Kidney tubule cell (primary cell): ENCODE measurements at regions not wholly inside any gene's neighbourhood (a gene's known extent, or its start where the extent isn't known, plus 50 kb on each side); places are given as distances from the start of the nearest gene placed in this dataset.
"Not testable (repeated sequence)": the region's sequence is repeated elsewhere in the genome, so short reads cannot be mapped to it uniquely, and the experiment has no call there.

Experiments
- DNase-seq: peaks from one replicate; pipeline ENCODE4 v3.0.0-alpha.2; 2018; ENCODE audit warnings: low spot score

DNA sequence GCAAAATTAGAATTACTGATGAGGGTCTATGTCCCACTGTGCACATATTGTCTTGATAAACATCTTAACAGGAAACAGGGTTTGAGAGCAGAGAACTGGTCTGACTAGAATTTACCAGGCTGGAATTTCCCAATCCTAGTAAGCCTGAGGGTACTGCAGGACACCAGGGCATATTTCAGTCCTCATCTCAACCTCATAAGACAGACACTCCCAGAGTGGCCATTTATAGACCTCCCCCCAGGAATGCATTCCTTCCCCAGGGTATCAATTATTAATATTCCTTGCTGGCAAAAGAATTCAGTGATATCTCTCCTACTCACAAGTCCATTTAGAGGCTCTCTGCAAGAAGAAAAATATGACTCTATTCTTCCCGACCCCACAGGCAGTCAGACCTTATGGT is 325.1 kb upstream of the KLF3 start:
- not testable (repeated sequence) for DNase-seq

DNA sequence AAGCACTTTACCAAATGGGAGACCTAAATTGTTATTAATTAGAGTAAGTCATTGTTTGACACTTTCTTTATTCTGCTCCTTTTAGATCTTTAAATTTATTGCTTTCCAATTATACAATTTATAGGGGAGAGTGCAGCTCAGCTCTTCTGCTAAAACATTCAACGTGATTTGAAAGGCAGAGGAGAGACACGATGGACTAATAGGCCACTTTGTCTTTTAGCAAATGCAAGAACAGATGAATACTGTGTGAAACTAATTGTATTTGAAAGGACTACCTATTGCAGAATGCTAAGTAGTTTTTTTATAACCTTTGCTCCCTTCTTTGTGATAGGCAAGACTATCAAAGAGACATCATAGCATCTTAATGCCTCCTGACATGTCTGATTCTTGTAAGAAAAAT is 320.4 kb upstream of the KLF3 start:
- DNase-seq, result no peak

DNA sequence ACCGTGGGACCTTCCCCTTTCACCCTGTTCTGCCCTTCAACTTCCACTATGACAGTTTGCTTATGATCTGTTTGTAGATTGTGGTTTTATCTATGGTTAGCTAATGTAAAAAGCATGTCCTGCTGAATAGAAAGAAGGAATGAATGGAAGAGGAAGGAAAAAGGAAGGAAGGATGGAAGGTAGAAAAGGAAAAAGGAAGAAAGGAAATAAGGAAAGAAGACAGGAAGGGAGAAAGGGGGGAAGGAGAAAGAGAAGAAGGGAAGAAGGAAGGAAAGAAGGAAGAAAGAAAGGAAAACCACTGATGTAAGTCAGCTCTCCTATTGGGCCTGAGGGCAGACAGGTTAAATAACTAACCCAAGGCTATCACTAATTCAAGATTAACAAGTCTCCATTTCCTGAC is 319.1 kb upstream of the KLF3 start:
- DNase-seq, result no peak

DNA sequence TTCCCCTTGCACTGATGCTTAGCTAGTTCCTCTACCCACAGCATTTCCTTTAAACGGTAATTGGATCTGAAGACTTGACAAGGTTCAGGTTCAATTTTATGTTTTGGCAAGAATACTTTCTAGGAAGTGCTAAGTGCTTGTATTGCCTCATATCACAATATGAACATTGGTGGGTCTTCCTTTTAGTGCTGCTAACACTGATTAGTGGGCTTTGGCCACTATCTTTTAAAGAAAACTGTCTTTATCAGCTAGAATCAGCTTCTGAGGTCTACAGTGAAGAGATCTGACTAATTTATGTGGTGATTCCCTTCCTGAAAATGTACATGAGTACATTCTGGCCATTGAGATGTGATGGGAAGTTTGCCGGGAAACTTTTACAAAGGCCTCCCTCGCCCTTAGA is 316.7 kb upstream of the KLF3 start:
- no peak for DNase-seq

DNA sequence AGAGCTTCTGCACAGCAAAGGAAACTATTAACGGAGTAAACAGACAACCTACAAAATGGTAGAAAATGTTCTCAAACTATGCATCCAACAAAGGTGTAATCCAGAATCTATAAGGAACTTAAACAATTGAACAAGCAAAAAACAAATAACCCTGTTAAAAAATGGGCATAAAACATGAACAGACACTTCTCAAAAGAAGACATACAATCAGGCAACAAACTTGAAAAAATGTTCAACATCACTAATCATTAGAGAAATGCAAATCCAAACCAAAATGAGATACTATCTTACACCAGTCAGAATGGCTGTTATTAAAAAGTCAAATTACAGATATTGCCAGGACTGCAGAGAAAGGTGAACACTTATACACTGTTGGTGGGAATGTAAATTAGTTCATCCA is 309.6 kb upstream of the KLF3 start:
- DNase-seq, result no peak

DNA sequence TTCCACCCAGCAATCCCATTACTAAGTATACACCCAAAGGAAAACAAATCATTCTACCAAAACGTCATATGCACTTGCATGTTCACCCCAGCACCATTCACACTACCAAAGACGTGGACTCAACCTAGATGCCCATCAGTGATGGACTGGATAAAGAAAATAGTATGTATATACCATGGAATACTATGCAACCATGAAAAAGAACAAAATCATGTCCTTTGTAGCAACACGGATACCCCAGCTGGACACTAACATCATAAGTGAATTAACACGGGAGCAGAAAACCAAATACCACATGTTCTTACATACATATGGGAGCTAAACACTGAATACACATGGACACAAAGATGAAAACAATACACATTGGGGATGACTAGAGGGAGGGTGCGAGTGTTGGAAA is 309.1 kb upstream of the KLF3 start:
- DNase-seq, result no peak

DNA sequence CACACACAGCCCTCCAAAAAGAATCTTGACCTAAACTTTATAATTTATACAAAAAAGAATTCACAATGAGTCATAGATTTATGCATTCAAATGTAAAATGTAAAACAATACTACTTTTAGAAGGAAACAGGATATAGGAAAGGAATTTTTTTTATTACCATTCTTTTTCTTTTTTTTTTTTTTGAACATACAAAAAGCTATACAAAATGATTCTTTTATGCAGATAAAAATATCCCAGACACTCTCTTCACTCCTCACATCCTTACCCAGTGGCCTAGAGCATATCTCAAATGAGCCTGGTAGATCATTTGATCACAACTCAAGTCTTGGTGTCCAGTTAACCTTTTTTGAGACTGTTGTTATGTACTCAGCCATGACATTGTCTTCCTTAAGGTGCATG is 307.3 kb upstream of the KLF3 start:
- no peak for DNase-seq

DNA sequence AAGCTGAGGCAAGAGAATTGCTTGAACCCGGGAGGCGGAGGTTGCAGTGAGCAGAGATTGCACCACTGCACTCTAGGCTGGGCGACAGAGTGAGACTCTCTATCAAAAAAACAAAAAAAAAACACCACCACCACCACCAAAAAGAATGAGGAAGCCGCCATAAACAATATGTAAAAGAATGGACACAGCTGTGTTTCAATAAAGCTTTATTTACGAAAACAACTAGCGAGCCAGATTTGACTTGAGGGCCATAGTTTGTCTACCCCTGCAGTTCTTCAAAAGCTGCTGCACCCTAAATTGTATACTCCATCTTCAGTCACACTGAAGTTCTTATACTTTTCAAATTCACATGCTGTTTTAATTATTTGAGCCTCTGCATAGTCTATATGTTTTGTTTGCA is 306.5 kb upstream of the KLF3 start:
- DNase-seq, result no peak

DNA sequence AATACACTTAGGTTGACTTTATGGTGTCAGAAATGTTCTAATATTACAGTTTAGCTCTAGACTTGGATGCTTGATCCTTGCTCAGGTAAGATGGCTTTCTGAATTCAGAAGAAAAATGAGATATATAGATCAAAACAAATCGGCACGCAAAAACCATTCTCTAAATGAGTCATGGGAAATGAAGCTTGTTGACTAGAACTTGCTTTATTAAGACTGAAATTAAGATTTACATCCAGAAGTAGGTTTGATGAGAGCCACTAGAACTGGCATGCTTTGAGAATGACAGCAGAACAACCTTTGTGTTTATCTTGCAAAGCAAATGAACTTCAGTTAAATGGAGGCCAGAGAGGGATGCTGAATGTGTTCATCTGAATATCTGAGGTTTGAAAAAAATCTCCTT is 304.9 kb upstream of the KLF3 start:
- no peak for DNase-seq

DNA sequence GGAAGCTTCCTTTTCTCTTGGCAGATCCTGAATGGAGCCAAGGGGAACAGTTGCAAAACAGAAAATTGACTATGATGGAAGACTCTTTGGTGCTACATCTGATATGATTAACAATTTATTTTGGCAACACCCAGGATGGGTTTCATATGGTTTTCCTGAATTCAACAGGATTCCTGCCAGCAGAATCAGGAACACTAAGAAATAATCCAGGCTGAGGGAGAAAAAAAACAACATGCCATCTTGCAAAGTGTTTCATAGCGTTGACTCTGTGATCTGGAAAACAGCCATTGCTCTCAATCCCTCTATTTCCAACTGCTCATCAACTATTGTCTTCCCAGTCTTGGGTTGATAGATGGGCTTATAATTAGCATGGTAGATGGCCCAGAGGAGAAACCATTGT is 303.8 kb upstream of the KLF3 start:
- DNase-seq, result no peak

DNA sequence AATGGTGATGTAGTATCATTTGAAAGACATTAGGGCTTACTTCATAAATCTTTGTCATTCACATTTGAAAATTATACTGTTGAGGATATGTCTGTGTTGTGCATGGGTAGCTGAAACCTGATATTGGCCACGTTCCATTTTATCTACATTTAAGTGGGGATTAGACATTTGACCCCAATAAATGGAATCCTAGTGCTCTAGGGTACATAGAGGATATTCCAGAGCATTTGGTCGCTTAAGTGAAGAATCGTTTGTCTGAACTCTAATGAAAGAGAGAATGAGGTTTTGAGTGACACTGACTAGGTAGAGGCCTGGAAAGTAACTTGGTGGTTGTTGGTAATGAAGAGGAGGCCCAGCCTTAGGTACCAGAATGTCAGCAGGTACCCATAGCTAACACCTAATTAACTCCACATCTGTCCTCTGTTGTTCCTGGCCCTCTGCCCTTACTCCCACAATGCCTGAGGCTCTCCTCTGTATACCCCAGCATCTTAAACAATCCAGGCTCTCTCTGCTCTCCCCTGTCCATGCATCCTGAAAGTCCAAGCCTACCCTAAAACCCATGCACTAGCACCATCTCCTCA is 299.5 kb upstream of the KLF3 start:
- DNase-seq, result no peak

DNA sequence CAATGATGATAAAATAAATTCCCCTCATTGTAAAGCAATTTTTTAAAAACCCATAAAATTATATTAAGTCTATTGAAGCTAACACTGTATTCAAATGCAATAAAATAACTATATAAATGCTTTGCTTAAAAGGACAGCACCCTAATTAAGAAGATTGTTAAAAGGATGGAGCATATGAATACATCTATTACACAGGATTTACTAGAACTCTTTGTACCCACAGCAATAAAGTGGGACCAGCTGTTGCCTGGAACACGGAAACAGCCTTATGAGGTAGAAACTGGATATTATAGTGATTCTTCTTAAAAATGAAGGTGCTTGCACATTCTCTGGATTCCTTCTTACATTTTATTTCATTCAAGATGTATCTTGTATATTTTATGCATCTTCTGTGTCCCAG is 298.7 kb upstream of the KLF3 start:
- DNase-seq, result no peak

DNA sequence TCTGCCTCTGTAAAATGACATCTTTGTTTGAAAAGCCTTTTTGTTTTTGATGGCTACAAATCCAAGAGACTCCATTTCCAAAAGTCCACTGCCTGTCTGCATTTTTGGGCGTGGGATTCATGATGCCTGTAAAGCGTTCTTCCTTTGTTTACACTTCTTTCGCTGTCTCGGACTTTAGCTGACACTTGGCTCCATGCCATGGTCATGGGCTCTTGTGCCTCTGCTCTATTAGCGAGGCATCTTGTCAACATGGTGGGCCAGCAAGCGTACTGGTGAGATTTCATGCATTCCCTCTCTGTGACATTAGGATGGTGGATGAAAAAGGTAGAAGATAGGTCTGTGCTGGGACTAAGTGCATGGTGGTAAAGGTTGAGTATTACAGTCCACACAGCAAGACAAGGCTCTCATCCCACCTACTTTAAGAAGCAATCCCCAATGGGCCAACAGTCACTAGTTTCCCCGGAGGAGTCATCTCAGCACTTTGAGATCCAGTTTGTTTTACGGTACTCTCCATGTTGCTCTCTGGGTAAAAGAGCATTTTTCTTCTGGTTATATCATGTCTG is 298.2 kb upstream of the KLF3 start:
- DNase-seq, result no peak

DNA sequence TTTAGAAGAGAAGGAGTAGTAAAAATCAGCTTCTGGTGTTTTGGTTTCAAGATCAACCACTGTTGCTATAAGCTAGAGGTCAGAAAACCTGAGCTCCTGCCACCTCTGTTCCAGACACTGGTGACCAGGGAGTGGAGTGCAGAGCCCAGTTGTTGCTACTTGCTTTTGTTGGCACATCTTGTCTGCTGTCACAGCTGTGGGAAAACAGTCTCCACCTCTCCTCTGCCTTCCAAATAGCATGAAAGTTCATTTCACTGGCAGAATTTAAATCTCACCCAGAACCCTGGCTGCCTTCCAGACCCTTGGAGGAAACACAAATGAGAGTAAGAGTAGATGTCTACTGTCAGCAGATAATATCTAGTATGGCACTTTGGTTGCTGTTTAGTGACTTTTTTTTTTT is 297.5 kb upstream of the KLF3 start:
- no peak for DNase-seq

DNA sequence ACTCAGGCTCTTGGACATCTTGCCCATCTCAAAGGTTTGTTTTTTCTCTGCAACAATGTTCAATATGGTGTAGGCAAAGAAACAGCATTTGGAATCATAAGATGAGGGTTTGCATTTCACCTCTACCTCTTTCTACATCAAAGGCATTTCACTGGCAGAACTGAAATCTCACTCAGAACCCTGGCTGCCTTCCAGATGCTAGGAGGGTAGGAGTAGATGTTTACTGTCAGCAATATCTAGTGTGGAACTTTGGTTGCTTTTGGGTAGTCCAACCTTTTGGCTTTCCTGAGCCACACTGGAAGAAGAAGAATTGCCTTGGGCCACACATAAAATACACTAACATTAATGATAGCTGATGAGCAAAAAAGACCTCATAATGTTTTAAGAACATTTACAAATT is 297.0 kb upstream of the KLF3 start:
- no peak for DNase-seq

DNA sequence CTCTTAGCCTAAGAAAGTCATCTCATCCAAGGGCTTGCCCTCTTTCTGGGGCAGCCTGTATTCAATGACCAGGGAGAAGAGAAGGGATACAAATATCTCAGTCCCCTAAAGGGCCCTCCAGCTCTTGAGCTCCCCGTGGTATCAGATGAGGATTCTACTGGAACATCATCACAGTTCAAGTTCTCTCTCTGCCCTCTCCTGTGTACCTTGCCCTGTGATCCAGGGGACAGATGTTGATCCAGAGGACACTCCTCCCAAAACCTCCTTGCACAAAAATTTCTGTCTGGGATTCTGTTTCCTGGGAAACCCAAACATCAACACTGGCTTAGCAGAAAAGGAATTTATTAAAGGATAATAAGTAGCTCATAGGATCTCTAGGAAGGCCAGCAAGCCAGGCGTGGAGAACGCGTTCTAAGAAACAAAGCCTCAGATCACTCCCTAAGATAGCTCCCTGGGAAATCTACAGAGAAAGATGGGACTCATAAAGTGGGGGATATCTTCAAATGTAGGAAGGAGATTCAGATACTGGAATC is 296.3 kb upstream of the KLF3 start:
- DNase-seq, result peak; percentile 70

DNA sequence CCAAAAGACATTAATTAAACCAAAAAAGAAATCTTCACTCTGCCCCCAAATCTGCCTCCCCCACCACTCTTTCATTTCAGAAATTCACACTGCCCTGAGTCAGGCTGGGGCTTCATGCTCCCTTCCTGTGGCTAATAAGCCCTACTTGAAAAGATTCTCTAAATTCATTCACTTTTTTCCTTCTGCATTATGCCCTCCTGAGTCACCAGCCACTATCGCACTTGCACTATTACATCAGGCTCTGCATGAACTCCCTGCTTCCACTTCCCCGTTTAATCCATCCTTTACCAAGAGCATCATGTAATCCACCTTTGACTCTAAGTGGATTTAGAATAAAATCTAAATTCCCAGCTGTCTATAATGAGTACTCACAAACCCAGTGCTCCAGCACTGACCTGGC is 295.4 kb upstream of the KLF3 start:
- peak; percentile 84 for DNase-seq

DNA sequence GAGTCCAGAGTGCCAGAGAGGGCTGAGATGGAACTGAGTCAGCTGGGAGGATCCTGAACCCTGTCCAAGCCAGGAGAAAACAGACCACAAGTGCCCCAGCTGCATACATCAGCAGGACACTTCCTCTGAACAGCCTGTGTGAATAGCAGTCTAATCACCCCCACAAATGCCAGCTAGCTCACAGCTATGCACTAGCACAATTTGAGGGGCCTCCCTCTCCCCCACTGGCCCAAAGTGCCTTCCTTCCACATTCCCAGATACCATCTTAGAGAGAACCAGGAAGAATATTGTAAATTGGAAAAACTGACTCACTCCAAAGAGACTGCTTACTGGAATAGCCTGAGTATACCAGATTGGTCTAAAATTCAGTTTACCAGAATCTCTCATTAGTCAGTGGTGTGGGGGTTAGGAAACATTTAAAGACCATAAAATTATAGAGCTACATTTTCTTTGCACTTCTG is 292.6 kb upstream of the KLF3 start:
- DNase-seq, result peak; percentile 87

DNA sequence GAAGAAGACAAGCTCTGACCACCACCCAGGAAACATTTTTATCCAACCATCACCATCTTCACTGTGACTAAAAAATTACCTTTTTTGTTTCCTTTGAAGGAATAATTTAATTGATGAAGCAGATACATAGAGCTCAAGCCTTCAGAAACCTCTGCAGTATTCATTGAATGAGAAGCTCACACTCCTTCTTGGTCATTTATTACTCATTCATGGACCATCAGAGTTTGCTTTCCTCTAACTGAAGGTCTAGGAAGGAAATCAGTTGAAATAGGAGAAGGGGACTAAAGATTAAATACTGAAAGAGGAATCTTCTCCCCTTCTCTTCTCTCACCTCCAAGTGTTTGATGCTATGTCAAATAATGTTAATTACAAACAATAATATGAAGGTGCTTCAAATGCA is 290.6 kb upstream of the KLF3 start:
- no peak for DNase-seq

DNA sequence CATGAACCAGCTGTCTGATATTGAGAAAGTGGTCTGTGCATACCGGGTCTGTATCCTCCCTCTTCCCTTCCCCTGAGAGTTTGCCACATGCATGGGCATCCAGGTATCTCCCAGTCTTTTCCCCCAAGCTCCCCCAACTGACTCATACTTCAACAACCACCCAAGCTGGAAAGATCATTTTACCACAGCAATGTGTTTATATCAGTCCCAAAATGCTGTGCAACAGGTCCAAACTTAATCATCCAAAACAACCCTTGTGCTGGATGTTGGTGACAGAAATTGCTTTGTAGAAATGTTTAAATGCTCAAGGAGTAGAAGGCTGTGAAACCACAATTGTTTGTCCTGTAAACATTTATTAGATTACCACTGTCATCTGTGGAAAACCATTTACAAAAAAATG is 286.8 kb upstream of the KLF3 start:
- DNase-seq, result peak; percentile 64

DNA sequence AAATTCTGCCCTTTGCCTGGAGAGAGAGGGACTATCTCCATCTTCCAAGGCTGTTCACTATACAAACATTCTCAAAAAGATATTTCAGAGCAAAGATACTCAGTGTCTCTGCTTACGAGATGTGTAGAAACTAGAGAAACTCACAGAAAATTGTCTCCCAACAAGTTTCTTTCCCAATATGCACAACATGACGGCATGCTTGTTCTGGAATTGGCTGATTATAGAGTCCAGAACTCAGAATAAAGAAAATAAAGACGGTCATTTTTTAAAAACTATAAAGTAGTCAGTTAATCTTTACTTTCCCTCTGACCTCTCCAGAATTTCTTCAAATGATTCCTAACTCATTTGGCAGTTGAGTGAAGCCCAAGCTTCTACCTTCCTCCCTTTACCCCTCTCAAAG is 285.5 kb upstream of the KLF3 start:
- no peak for DNase-seq

DNA sequence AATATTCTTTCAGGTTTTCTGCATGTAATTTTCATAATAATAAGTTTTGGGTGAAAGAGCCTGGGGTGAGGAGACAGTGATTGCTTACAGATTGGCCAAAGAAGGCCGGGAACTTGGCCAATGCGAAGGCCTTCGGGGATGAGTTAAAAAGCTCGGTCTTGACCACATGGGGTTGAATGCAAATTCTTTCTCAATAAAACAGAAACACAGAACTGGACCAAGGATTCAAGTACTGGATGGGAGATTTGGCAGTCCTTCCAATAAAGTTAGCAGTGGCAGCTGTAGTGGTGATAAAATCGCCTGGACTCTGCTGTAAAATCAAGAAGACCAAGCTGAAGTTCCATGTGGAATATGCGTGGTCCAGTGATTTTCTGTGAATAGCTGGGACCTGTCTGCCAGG is 282.2 kb upstream of the KLF3 start:
- DNase-seq, result no peak

DNA sequence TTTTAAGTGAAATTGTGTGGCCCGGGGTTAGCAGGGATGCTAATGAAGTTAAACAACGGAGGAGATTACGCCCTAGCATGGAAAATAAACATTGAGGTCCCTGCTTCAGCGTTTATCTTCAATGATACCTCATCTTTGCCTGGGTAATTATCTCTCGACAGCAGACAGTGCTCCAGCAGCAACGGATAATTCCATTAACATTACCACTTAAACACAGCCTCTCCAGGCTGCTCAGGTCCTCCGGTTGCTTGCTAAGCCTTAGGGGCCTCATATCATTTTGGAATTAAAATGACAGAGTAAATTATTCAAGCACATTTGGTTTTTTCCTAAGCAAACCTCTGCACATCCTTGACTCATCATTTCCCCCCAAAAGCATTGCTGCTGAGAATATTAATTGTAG is 281.5 kb upstream of the KLF3 start:
- DNase-seq, result no peak

DNA sequence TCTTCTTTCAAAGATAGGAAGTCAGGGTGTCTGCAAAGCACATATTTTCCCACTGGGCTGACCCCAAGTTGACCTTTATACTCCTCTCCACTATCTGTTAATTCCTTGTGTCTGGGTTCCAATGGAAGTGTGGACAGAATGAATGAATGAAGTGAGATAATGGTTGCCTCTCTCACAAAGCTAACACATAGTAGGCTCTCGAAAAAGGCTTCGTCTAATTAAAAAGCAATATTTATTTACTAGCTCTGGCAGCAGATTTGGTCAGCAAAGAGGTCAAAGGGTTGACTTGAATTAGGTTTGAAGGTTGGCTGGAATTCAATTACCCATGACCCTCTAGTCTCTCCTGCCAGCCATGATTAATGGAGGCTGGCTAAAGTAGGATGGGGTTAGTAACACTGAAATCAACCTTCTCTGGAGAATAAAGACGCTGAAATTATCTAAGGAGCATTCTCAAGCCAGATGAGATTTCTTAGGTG is 280.3 kb upstream of the KLF3 start:
- peak; percentile 45 for DNase-seq
